ENCODE measurements at regions not wholly inside any gene's neighbourhood (a gene's known extent, or its start where the extent isn't known, plus 50 kb on each side); places are given as distances from the start of the nearest gene placed in this dataset.

GRCh38 chr1:30125821-30126170 is 597.6 kb downstream of the MATN1 start:
- no peak for DNase-seq
- Histone ChIP-seq H3K9me3 (no peaks in the 10 kb centered on the region), H3K27me3 (no peaks in the 10 kb centered on the region), H3K4me3 (ENCODE audit: low read depth, low read length) (no peak overlapping the region), H3K36me3 (no peaks in the 10 kb centered on the region), H3K4me1 (no peaks in the 10 kb centered on the region)
- TF ChIP-seq CTCF (IDR thresholded peaks at IDR 0.05; ENCODE audit: low read depth, low read length), result no peak

- Histone ChIP-seq H3K9me3 (no peaks in the 10 kb centered on the region), H3K4me1 (no peaks in the 10 kb centered on the region)
These were observed 598.2 kb downstream of the MATN1 start for GRCh38 chr1:30125021-30125820.

GRCh38 chr1:30123896-30124295 is 599.5 kb downstream of the MATN1 start:
- Histone ChIP-seq H3K4me3 (ENCODE audit: low read depth, low read length) (no peak overlapping the region), H3K27me3 (no peaks in the 10 kb centered on the region), H3K36me3 (no peaks in the 10 kb centered on the region), H3K9me3 (no peaks in the 10 kb centered on the region), H3K4me1 (no peaks in the 10 kb centered on the region)
- no peak for DNase-seq
- no peak for TF ChIP-seq CTCF (IDR thresholded peaks at IDR 0.05; ENCODE audit: low read depth, low read length)

More at GRCh38 chr1:30125021-30125820, 598.2 kb downstream of the MATN1 start:
- Histone ChIP-seq H3K27me3 (no peaks in the 10 kb centered on the region), H3K36me3 (no peaks in the 10 kb centered on the region), H3K4me3 (ENCODE audit: low read depth, low read length) (no peak overlapping the region)
- DNase-seq, result no peak
- no peak for TF ChIP-seq CTCF (IDR thresholded peaks at IDR 0.05; ENCODE audit: low read depth, low read length)

GRCh38 chr1:30123036-30123435 is 600.3 kb downstream of the MATN1 start:
- TF ChIP-seq CTCF (IDR thresholded peaks at IDR 0.05; ENCODE audit: low read depth, low read length), result no peak
- DNase-seq, result no peak
- Histone ChIP-seq H3K27me3 (no peaks in the 10 kb centered on the region), H3K9me3 (no peaks in the 10 kb centered on the region), H3K36me3 (no peaks in the 10 kb centered on the region), H3K4me3 (ENCODE audit: low read depth, low read length) (no peak overlapping the region), H3K4me1 (no peaks in the 10 kb centered on the region)

GRCh38 chr1:30120245-30121000 is 603.0 kb downstream of the MATN1 start:
- no peak for DNase-seq
- no peaks in the 10 kb centered on the region for H3K4me1 ChIP-seq
- no peak for TF ChIP-seq CTCF (IDR thresholded peaks at IDR 0.05; ENCODE audit: low read depth, low read length)
- no peaks in the 10 kb centered on the region for H3K27me3 ChIP-seq
- H3K36me3 ChIP-seq, result no peaks in the 10 kb centered on the region
- no peaks in the 10 kb centered on the region for H3K9me3 ChIP-seq
- no peak overlapping the region for H3K4me3 ChIP-seq (ENCODE audit: low read depth, low read length)

GRCh38 chr1:30117685-30118084 is 605.7 kb downstream of the MATN1 start:
- H3K36me3 ChIP-seq, result no peaks in the 10 kb centered on the region
- H3K9me3 ChIP-seq, result no peaks in the 10 kb centered on the region
- H3K27me3 ChIP-seq, result no peaks in the 10 kb centered on the region
- no peak overlapping the region for H3K4me3 ChIP-seq (ENCODE audit: low read depth, low read length)
- DNase-seq, result no peak
- TF ChIP-seq CTCF (IDR thresholded peaks at IDR 0.05; ENCODE audit: low read depth, low read length), result no peak
- H3K4me1 ChIP-seq, result no peaks in the 10 kb centered on the region
